ENCODE measurements at regions not wholly inside any gene's neighbourhood (a gene's known extent, or its start where the extent isn't known, plus 50 kb on each side); places are given as distances from the start of the nearest gene placed in this dataset.

DNA sequence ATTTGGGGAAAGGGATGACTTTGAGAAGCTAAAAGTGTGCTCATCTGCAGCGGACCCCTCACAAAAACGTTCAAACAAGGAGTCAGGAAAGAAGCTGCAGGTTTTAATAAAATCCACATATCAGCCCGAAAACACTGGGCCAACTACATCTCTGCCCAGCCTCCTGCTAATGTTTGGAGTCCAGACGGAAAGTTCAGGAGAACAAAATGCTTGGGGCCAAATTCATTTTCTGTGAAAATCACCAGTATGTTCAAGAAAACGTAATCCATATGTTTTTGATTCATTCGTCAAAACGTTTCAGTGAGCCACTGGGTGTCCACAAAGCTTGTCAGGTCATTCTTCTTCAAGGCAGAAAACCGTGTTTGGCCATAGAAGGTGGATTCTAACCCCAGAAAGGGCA lies 87.5 kb upstream of the GAS1 start:
- Histone ChIP-seq H4K20me1 (ENCODE audit: control insufficient read depth, insufficient read depth, insufficient read length) (no peaks in the 10 kb centered on the region), H3K27me3 (ENCODE audit: insufficient read depth, low read length) (no peaks in the 10 kb centered on the region), H2BK15ac (ENCODE audit: low read depth, low read length) (no peak overlapping the region), H2BK120ac (ENCODE audit: low read depth, low read length, poor library complexity, severe bottlenecking) (no peak overlapping the region), H2AK5ac (ENCODE audit: insufficient read length, low read length) (no peak overlapping the region), H4K5ac (ENCODE audit: insufficient read length, low read depth, low read length) (no peak overlapping the region), H2AFZ (ENCODE audit: low read length) (no peak overlapping the region), H3K23me2 (ENCODE audit: insufficient read length, low read depth, low read length, poor library complexity, severe bottlenecking) (no peaks in the 10 kb centered on the region), H3K18ac (ENCODE audit: insufficient read length, low read depth, low read length) (no peak overlapping the region), H3T11ph (ENCODE audit: low read length) (no peak overlapping the region), H4K8ac (replicated peaks; ENCODE audit: insufficient read length, low read depth, low read length) (no peak overlapping the region), H3K56ac (ENCODE audit: insufficient read length, low read depth, low read length) (no peak overlapping the region), H3K9me3 (ENCODE audit: control insufficient read depth, low read depth, low read length) (no peaks in the 10 kb centered on the region), H3K79me1 (ENCODE audit: insufficient read depth, low read depth, low read length, poor library complexity, severe bottlenecking) (no peaks in the 10 kb centered on the region), H3K4me1 (ENCODE audit: insufficient read depth, low read length) (no peaks in the 10 kb centered on the region; the same call in 1 of the 2 replicates), H2BK12ac (ENCODE audit: insufficient read length, low read depth, low read length) (no peak overlapping the region), H3K27ac (ENCODE audit: insufficient read length, low read depth, low read length) (no peak overlapping the region), H3K4me2 (ENCODE audit: insufficient read depth, insufficient read length, low read length) (no peak overlapping the region), H2BK5ac (ENCODE audit: insufficient read length, low read length) (no peak overlapping the region), H3K9ac (ENCODE audit: extremely low read depth, insufficient read length, low read length) (no peak overlapping the region), H3K23ac (ENCODE audit: insufficient read length, low read depth, low read length) (no peak overlapping the region), H3K4ac (ENCODE audit: low read depth, low read length) (no peak overlapping the region), H3K79me2 (ENCODE audit: insufficient read depth, low read length) (no peaks in the 10 kb centered on the region), H2BK20ac (ENCODE audit: low read depth, low read length, poor library complexity, severe bottlenecking) (no peak overlapping the region), H3K14ac (ENCODE audit: insufficient read depth, low read length) (no peak overlapping the region; the same call in 1 of the 2 replicates), H4K91ac (ENCODE audit: insufficient read length, low read depth, low read length) (no peak overlapping the region)
- H3K27me3 Mint-ChIP-seq (ENCODE audit: low read depth), result no peaks in the 10 kb centered on the region
- H3K4me1 Mint-ChIP-seq, result peaks cover 5 to 17% of the 10 kb centered on the region in 2 experiments
- no CpG with 5 or more reads among the region's 8 CpGs for WGBS (ENCODE audit: extremely low coverage, insufficient read length, low lambda C conversion rate)
- no peak overlapping the region for H3K27ac Mint-ChIP-seq
- no peak overlapping the region for H3K4me3 Mint-ChIP-seq
- no peak for DNase-seq
- H3K36me3 Mint-ChIP-seq (ENCODE audit: insufficient read depth in 1 of 3, low read depth in 3 of 3), result no peaks in the 10 kb centered on the region; a peak in 1 of 7 replicates
- TF ChIP-seq, protein P1, sequence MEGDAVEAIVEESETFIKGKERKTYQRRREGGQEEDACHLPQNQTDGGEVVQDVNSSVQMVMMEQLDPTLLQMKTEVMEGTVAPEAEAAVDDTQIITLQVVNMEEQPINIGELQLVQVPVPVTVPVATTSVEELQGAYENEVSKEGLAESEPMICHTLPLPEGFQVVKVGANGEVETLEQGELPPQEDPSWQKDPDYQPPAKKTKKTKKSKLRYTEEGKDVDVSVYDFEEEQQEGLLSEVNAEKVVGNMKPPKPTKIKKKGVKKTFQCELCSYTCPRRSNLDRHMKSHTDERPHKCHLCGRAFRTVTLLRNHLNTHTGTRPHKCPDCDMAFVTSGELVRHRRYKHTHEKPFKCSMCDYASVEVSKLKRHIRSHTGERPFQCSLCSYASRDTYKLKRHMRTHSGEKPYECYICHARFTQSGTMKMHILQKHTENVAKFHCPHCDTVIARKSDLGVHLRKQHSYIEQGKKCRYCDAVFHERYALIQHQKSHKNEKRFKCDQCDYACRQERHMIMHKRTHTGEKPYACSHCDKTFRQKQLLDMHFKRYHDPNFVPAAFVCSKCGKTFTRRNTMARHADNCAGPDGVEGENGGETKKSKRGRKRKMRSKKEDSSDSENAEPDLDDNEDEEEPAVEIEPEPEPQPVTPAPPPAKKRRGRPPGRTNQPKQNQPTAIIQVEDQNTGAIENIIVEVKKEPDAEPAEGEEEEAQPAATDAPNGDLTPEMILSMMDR (conservative IDR thresholded peaks at IDR 0.05), result no peak
- no peaks in the 10 kb centered on the region for H3K9me3 Mint-ChIP-seq
